Endothelial cell of umbilical vein (primary cell): ENCODE measurements at regions not wholly inside any gene's neighbourhood (a gene's known extent, or its start where the extent isn't known, plus 50 kb on each side); places are given as distances from the start of the nearest gene placed in this dataset.

Experiments used
- BruUV-seq: library from RNA; stranded (reverse); fragments of 400-500 nt; replicated peaks from 2 replicates; lab custom pipeline; 2021; lab: Mats Ljungman, UMichigan
- CTCF ChIA-PET: fragments of 300-600, 350-600 bp; sonication (Branson Sonifier 250); formaldehyde crosslinking; loops from one replicate; lab custom pipeline; 2021; ENCODE audit warnings: antibody characterized with exemption, inconsistent platforms; lab: Charles Lee
- POLR2A ChIA-PET: fragments of 300-600, 350-600 bp; sonication (Branson Sonifier 250); formaldehyde crosslinking; loops from one replicate; lab custom pipeline; 2021; ENCODE audit warnings: antibody characterized with exemption, inconsistent platforms; lab: Charles Lee
- DNase-seq: peaks from one replicate; pipeline ENCODE4 v3.0.0-alpha.2; 2011; ENCODE audit warnings: low read depth, low spot score
- FAIRE-seq: peaks from 2 replicates; lab custom pipeline; 2011; peaks lifted over from hg19 to GRCh38; lab: Jason Lieb, UNC
- H2AFZ ChIP-seq: 2 replicates; pipeline ENCODE4 v1.6.0; 2012; ENCODE audit warnings: low read depth, low read length, control low read depth, inconsistent platforms
- H3K27ac ChIP-seq: 2 replicates; pipeline ENCODE4 v1.5.1; 2011; ENCODE audit warnings: low read depth, mild to moderate bottlenecking, control low read depth, low read length, moderate library complexity; ENCODE audit not compliant: insufficient read depth
- H3K27me3 ChIP-seq, 2 experiments: 2 replicates each; pipeline versions ENCODE4 v1.6.0 to v1.6.1; 2011; ENCODE audit warnings: low read length in 2 of 2, mixed read lengths in 1 of 2; ENCODE audit not compliant: control insufficient read depth in 2 of 2, insufficient read depth in 2 of 2
- H3K36me3 ChIP-seq, 2 experiments: 2 replicates in 1 of 2; 3 replicates in 1 of 2; pipeline ENCODE4 v1.5.1; 2011; ENCODE audit warnings: low read length in 2 of 2, mild to moderate bottlenecking in 1 of 2, moderate library complexity in 1 of 2; ENCODE audit not compliant: control insufficient read depth in 2 of 2, insufficient read depth in 2 of 2; ENCODE audit errors: extremely low read depth in 1 of 2
- H3K4me1 ChIP-seq: 3 replicates; pipeline ENCODE4 v1.5.1; 2011; ENCODE audit warnings: mild to moderate bottlenecking, low read length; ENCODE audit not compliant: control insufficient read depth, insufficient read depth; ENCODE audit errors: extremely low read depth
- H3K4me2 ChIP-seq: 2 replicates; pipeline ENCODE4 v1.6.1; 2011; ENCODE audit warnings: low read length, control low read depth, mixed read lengths; ENCODE audit not compliant: insufficient read depth
- H3K4me3 ChIP-seq, 3 experiments: fragments of 200-600 bp in 1 of 3; sonication (generic), shearing (Covaris generic) in 1 of 3; replicated peaks in 1 of 3; 2 replicates each; pipeline ENCODE4 v1.5.1; 2011 to 2016; ENCODE audit warnings: control low read depth in 3 of 3, low read length in 3 of 3, mild to moderate bottlenecking in 2 of 3, inconsistent platforms in 1 of 3, low read depth in 1 of 3, moderate library complexity in 1 of 3; ENCODE audit not compliant: insufficient read depth in 1 of 3
- H3K79me2 ChIP-seq: 2 replicates; pipeline ENCODE4 v1.6.0; 2012; ENCODE audit warnings: low read length, inconsistent platforms; ENCODE audit not compliant: control insufficient read depth, insufficient read depth
- H3K9ac ChIP-seq: replicated peaks from 2 replicates; pipeline ENCODE3; 2011; ENCODE audit warnings: low read length, control low read depth; ENCODE audit not compliant: insufficient read depth; ENCODE audit errors: extremely low read depth
- H3K9me1 ChIP-seq: replicated peaks from 3 replicates; pipeline ENCODE4 v1.6.0; 2011; ENCODE audit warnings: mild to moderate bottlenecking, low read length; ENCODE audit not compliant: control insufficient read depth, insufficient read depth; ENCODE audit errors: extremely low read depth
- H3K9me3 ChIP-seq: replicated peaks from 2 replicates; pipeline ENCODE4 v1.5.1; 2012; ENCODE audit warnings: low read length, inconsistent platforms; ENCODE audit not compliant: control insufficient read depth, insufficient read depth
- H4K20me1 ChIP-seq: replicated peaks from 2 replicates; pipeline ENCODE3; 2011; ENCODE audit warnings: mild to moderate bottlenecking, low read length; ENCODE audit not compliant: control insufficient read depth, insufficient read depth; ENCODE audit errors: extremely low read depth
- EZH2 ChIP-seq: IDR thresholded peaks from 2 replicates; pipeline ENCODE4 v1.6.1; 2012; ENCODE audit warnings: borderline replicate concordance, low read depth, mild to moderate bottlenecking, moderate library complexity, low read length, inconsistent platforms; ENCODE audit not compliant: severe bottlenecking
- FOS ChIP-seq: IDR thresholded peaks from 2 replicates; pipeline ENCODE4 v1.6.1; 2011; ENCODE audit warnings: mild to moderate bottlenecking, low read length, moderate library complexity, borderline replicate concordance; ENCODE audit not compliant: insufficient read depth
- GATA2 ChIP-seq: IDR thresholded peaks from 2 replicates; pipeline ENCODE4 v1.7.0; 2011; ENCODE audit warnings: low read depth, mild to moderate bottlenecking, moderate library complexity, mixed read lengths, low read length; ENCODE audit not compliant: insufficient read length, insufficient read depth
- JUN ChIP-seq: IDR thresholded peaks from 2 replicates; pipeline ENCODE4 v1.6.1; 2011; ENCODE audit warnings: borderline replicate concordance, low read depth; ENCODE audit not compliant: insufficient read length, insufficient read depth
- MAX ChIP-seq: IDR thresholded peaks from 2 replicates; pipeline ENCODE4 v1.6.1; 2011; ENCODE audit not compliant: insufficient read depth, insufficient read length
- MYC ChIP-seq: IDR thresholded peaks from one replicate; pipeline ENCODE4 v1.6.1; 2011; ENCODE audit warnings: mild to moderate bottlenecking, low read depth, low read length
- POLR2A ChIP-seq: IDR thresholded peaks from 2 replicates; pipeline ENCODE4 v1.6.1; 2012; ENCODE audit warnings: low read depth, mild to moderate bottlenecking, control low read depth, low read length
- POLR2AphosphoS5 ChIP-seq: IDR thresholded peaks from 2 replicates; pipeline ENCODE4 v1.6.1; 2012; ENCODE audit warnings: low read depth, mild to moderate bottlenecking, control low read depth, low read length, moderate library complexity; ENCODE audit not compliant: insufficient read depth
- dilution Hi-C: fragments of 300-500 bp; cut with MboI; formaldehyde crosslinking; loops from one replicate; pipeline ENCODE4 v1.15.0; 2019; ENCODE audit warnings: low sequenced_read_pairs; ENCODE audit not compliant: extremely low pct_ligation_motif_present
- intact Hi-C: fragments of 100-400 bp; cut with micrococcal nuclease; formaldehyde crosslinking; loops from one replicate; pipeline ENCODE4 v1.10.0; 2022
- TF ChIP-seq, protein P1 (sequence below), 2 donors: IDR thresholded peaks; 1 replicate in 1 of 2; 2 replicates in 1 of 2; pipeline ENCODE4 v1.5.1; 2011; ENCODE audit warnings: low read length in 2 of 2, mild to moderate bottlenecking in 2 of 2, moderate library complexity in 2 of 2, control low read depth in 1 of 2, inconsistent platforms in 1 of 2, low read depth in 1 of 2; ENCODE audit not compliant: insufficient read depth in 1 of 2; ENCODE audit errors: extremely low read depth in 1 of 2

GRCh38 chrX:25079020-25079419 is 63.3 kb upstream of the ARX start:
- no peak overlapping the region for H3K4me2 ChIP-seq
- no peak overlapping the region for H3K9ac ChIP-seq
- no peaks in the 10 kb centered on the region for H3K9me1 ChIP-seq
- dilution Hi-C loops (no loop called here), intact Hi-C loops (no loop called here)
- TF ChIP-seq FOS: no peak
- no peak for TF ChIP-seq POLR2A
- TF ChIP-seq, protein P1, sequence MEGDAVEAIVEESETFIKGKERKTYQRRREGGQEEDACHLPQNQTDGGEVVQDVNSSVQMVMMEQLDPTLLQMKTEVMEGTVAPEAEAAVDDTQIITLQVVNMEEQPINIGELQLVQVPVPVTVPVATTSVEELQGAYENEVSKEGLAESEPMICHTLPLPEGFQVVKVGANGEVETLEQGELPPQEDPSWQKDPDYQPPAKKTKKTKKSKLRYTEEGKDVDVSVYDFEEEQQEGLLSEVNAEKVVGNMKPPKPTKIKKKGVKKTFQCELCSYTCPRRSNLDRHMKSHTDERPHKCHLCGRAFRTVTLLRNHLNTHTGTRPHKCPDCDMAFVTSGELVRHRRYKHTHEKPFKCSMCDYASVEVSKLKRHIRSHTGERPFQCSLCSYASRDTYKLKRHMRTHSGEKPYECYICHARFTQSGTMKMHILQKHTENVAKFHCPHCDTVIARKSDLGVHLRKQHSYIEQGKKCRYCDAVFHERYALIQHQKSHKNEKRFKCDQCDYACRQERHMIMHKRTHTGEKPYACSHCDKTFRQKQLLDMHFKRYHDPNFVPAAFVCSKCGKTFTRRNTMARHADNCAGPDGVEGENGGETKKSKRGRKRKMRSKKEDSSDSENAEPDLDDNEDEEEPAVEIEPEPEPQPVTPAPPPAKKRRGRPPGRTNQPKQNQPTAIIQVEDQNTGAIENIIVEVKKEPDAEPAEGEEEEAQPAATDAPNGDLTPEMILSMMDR (IDR thresholded peaks at IDR 0.05; ENCODE audit: extremely low read depth in 1 of 2, insufficient read depth in 1 of 2, low read depth in 1 of 2, low read length in 2 of 2): no peak
- no peak for TF ChIP-seq MAX
- TF ChIP-seq EZH2: no peak
- TF ChIP-seq MYC: no peak
- no peak for TF ChIP-seq POLR2AphosphoS5
- TF ChIP-seq JUN: no peak
- no peak for TF ChIP-seq GATA2
- ChIA-PET CTCF (no interaction called here), POLR2A (no interaction called here)
- DNase-seq (no peak), FAIRE-seq (no peak)
- H3K27ac ChIP-seq: no peak overlapping the region
- no TSS peak for BruUV-seq
- no peaks in the 10 kb centered on the region for H3K4me1 ChIP-seq
- no peaks in the 10 kb centered on the region for H3K9me3 ChIP-seq
- H2AFZ ChIP-seq: no peak overlapping the region
- no peaks in the 10 kb centered on the region for H3K36me3 ChIP-seq
- H3K27me3 ChIP-seq: no peaks in the 10 kb centered on the region
- H3K4me3 ChIP-seq: no peak overlapping the region
- no peaks in the 10 kb centered on the region for H3K79me2 ChIP-seq
- H4K20me1 ChIP-seq: no peaks in the 10 kb centered on the region
